GM21526 (cell line): ENCODE measurements at regions not wholly inside any gene's neighbourhood (a gene's known extent, or its start where the extent isn't known, plus 50 kb on each side); places are given as distances from the start of the nearest gene placed in this dataset.

Experiments
- ATAC-seq: cut with Tn5 transposase; IDR thresholded peaks from one replicate; pipeline ENCODE4 v1.9.1; 2021; ENCODE audit warnings: moderate library complexity; ENCODE audit not compliant: unreplicated experiment, low FRiP score

GRCh38 chr10:90306187-90306586 lies 551.7 kb downstream of the HTR7 start:
- no peak for ATAC-seq

GRCh38 chr10:90308223-90308622 lies 549.6 kb downstream of the HTR7 start:
- ATAC-seq: no peak

GRCh38 chr10:90313576-90314325 lies 544.1 kb downstream of the HTR7 start:
- no peak for ATAC-seq

GRCh38 chr10:90314718-90315117 lies 543.1 kb downstream of the HTR7 start:
- no peak for ATAC-seq

GRCh38 chr10:90317172-90317571 lies 540.7 kb downstream of the HTR7 start:
- no peak for ATAC-seq

DNA sequence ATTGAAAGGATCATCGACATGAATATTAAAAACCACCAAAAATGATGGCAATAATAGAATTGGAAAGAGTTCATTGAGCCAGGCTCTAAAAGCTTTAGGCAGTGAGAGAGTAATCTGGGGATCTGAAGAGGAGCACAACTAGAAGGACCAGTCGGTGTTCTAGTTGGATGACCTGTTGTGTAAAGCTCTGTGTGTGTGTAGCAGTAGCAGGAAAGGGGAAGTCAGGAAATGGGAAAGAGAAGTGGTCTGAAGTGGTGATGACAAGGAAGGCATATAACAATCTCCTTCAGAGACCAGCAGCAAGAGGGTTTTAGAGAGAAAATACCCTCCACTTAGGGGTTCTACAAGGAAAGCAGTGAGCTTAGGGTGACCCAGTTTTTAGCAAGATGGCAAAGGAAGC lies 539.2 kb downstream of the HTR7 start:
- no peak for ATAC-seq

DNA sequence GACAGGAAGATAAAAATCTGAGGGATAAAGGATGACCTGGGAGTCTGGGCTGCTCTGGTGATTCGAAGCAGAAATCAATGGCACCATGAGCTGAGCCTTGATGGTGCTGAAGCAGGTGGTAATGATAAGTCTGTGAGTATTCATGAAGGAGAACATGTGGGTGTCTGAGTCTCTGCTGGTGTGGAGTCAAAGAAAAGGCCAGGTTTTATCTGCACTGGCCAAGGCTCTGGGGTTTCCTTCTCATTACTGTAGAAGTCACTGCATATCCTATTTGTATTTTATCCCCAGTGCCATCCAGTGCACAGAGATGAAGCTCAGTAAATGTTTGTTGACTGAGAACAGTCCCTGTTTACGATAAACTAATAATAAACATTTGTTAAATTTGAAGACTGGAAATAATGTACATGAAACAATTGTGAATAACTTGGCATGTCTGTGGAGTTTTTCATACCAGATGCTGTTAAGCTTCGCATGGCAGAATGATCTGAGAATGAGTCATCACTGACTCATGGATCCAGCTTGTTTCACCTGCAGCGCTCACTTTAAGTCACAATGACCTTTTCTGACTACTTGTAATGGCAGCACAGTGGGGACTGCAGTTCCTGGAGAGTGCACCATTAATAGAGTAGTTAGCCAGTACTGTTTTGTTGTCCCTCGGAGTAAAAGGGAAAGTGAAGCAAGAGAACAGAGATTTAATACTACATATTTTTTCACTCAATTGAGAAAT lies 538.5 kb downstream of the HTR7 start:
- peak; percentile 59 for ATAC-seq

- no peak for ATAC-seq
Measured at GRCh38 chr10:90321132-90321816, 536.6 kb downstream of the HTR7 start.

DNA sequence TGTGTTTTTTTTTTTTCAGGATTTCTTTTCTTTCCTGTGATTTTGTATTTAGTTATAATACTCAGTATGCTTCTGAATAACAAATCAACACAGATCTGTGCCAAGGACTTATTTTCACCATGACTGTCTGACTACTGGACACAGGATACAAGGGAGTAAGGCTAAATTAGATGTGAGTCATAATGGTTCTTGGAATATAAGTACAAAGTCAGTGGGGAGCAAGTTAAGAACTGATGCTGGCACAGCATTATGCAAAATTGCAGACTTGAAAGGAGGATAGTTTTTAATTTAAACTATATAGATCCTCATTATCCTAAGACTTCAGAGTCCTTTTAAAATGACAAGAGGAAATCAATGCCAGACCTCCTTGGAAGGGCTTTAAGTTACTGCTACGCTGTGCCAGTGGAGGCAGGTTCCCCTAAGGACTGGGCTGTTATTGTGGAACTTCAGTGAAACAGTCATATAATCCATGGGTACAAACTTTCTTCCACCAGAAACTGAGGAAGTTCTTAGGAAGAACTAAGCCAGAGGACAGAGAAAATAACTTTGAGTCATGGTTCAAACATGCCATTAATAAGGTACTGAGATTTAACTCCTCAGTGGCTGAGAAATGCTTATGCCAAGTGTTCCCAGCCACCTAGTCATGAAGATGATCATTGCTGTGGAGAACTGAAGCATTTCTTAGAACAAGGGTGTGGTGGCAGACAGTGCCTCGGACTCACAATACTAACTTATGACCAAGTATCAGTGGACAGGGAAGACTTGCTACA lies 531.2 kb downstream of the HTR7 start:
- ATAC-seq: no peak

- ATAC-seq: no peak
Measured at GRCh38 chr10:90327611-90328010, 530.2 kb downstream of the HTR7 start.

DNA sequence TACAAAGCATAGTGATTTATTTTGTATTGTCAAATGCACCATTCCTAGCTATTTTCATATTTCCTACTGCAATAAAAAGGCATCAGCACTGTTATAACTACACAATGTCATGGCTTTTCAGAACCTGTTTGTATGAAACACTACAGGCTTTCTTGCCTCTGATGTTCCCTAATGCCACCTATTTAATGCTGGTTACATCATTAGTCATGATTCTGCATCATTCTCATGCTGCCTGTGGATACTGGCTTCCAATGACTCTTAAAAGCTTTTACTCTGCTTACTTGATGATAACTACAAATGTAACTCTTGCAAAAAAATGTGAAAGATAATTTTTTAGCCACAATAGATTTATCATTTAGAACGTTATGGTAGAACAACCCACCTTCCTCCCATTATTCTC lies 529.4 kb downstream of the HTR7 start:
- ATAC-seq: no peak

- ATAC-seq: no peak
Measured at GRCh38 chr10:90328896-90329295, 528.9 kb downstream of the HTR7 start.

DNA sequence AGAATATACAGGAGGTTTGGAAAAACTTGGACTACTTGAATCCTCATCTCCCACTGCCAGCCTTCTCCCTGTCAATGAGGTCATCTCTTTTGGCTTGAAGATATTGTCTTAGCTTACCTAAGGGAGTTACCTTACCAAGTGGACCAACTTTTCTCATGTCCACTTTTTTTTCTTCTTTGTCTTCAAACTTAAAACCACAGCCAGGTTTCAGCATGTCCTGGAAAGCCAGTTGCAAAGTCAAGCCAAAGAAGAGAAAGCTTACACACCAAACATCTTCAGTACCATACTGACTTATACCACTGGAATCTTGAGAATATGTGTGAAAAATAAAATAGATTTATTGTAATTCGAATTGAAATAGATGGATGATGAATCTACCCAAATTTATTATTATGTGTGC lies 520.5 kb downstream of the HTR7 start:
- no peak for ATAC-seq

- no peak for ATAC-seq
Measured at GRCh38 chr10:90342480-90342879, 515.4 kb downstream of the HTR7 start.

GRCh38 chr10:90344226-90344625 lies 513.6 kb downstream of the HTR7 start:
- ATAC-seq: no peak

DNA sequence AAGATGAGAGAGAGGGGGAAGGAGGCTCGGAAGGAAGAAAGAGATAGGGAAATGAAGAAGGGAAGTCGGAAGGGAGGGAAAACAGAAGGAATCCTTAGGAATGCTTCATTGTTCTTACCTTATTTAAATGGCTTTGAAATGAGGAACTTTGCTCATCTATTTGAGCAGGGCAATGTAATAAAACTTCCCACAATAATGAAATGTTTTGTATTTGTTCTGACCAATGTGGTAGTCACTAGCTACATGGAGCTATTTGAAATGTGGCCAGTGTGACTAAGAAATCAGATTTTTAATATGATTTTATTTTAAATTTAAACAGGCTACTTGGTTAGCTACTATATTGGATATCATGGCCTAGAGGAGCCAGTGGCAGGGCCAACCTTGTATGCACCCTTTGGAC lies 510.6 kb downstream of the HTR7 start:
- no peak for ATAC-seq

GRCh38 chr10:90350122-90350521 lies 507.7 kb downstream of the HTR7 start:
- ATAC-seq: no peak

DNA sequence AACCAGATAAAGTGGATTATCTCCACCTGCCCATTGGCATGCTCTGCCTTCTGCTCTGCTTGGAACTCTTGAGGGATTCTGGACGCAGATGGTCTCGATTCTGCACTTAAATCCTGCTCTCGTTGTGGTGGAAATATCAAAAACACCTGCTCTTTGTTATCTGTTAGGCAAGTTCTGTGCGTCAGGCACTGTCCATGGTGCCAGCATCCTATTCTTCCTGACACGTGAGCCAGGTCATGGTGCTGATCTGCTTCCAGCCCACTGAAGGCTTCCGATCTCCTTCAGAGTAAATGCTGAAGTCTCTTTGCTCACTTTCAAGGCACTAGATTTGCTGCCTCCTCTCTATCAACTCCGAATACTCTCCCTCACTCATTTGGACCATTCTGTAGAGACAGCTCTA lies 505.6 kb downstream of the HTR7 start:
- no peak for ATAC-seq

GRCh38 chr10:90354914-90355313 lies 502.9 kb downstream of the HTR7 start:
- ATAC-seq: no peak

GRCh38 chr10:90363799-90364483 lies 493.9 kb downstream of the HTR7 start:
- ATAC-seq: no peak
